ENCODE measurements at regions not wholly inside any gene's neighbourhood (a gene's known extent, or its start where the extent isn't known, plus 50 kb on each side); places are given as distances from the start of the nearest gene placed in this dataset.

- Histone ChIP-seq H3K9me1 (replicated peaks; ENCODE audit: control insufficient read depth, extremely low read depth, insufficient read depth, low read length) (no peaks in the 10 kb centered on the region), H3K9ac (replicated peaks; ENCODE audit: extremely low read depth, insufficient read depth, low read length) (no peak overlapping the region), H3K4me1 (ENCODE audit: control insufficient read depth, extremely low read depth, insufficient read depth, low read length) (no peaks in the 10 kb centered on the region), H3K36me3 (ENCODE audit: control insufficient read depth in 2 of 2, extremely low read depth in 1 of 2, insufficient read depth in 2 of 2, low read length in 2 of 2) (no peaks in the 10 kb centered on the region), H3K9me3 (replicated peaks; ENCODE audit: control insufficient read depth, insufficient read depth, low read length) (peaks cover 3% of the 10 kb centered on the region), H2AFZ (ENCODE audit: low read depth, low read length) (no peak overlapping the region), H3K4me3 (replicated peaks in 1 of 3; ENCODE audit: insufficient read depth in 1 of 3, low read depth in 1 of 3, low read length in 3 of 3) (no peak overlapping the region), H3K27me3 (ENCODE audit: control insufficient read depth in 2 of 2, insufficient read depth in 2 of 2, low read length in 2 of 2) (no peaks in the 10 kb centered on the region), H3K79me2 (ENCODE audit: control insufficient read depth, insufficient read depth, low read length) (no peaks in the 10 kb centered on the region), H3K27ac (ENCODE audit: insufficient read depth, low read depth, low read length) (no peak overlapping the region), H4K20me1 (replicated peaks; ENCODE audit: control insufficient read depth, extremely low read depth, insufficient read depth, low read length) (no peaks in the 10 kb centered on the region), H3K4me2 (ENCODE audit: insufficient read depth, low read length) (no peak overlapping the region)
- TF ChIP-seq MYC (IDR thresholded peaks at IDR 0.05; ENCODE audit: low read depth, low read length) (no peak), JUN (IDR thresholded peaks at IDR 0.05; ENCODE audit: borderline replicate concordance, insufficient read depth, insufficient read length, low read depth) (no peak), EZH2 (IDR thresholded peaks at IDR 0.05; ENCODE audit: borderline replicate concordance, low read depth, low read length, severe bottlenecking) (no peak), GATA2 (IDR thresholded peaks at IDR 0.05; ENCODE audit: insufficient read depth, insufficient read length, low read depth, low read length) (no peak), POLR2A (IDR thresholded peaks at IDR 0.05; ENCODE audit: low read depth, low read length) (no peak), CTCF (IDR thresholded peaks at IDR 0.05; ENCODE audit: extremely low read depth in 1 of 2, insufficient read depth in 1 of 2, low read depth in 1 of 2, low read length in 2 of 2) (no peak), MAX (IDR thresholded peaks at IDR 0.05; ENCODE audit: insufficient read depth, insufficient read length) (no peak), FOS (IDR thresholded peaks at IDR 0.05; ENCODE audit: borderline replicate concordance, insufficient read depth, low read length) (no peak), POLR2AphosphoS5 (IDR thresholded peaks at IDR 0.05; ENCODE audit: insufficient read depth, low read depth, low read length) (no peak)
- intact Hi-C loops (cut with micrococcal nuclease) = no loop called here
- dilution Hi-C loops (cut with MboI; ENCODE audit: extremely low pct_ligation_motif_present, low sequenced_read_pairs) = no loop called here
- FAIRE-seq (no peak), DNase-seq (ENCODE audit: low read depth, low spot score) (no peak)
- no TSS peak for BruUV-seq (replicated peaks)
- POLR2A ChIA-PET = no interaction called here
- CTCF ChIA-PET = no interaction called here
Measured at GRCh38 chr18:38006541-38006940, 440.9 kb upstream of the CELF4 start.

All from endothelial cell of umbilical vein (primary cell).